GM19397 (cell line): ENCODE measurements at regions not wholly inside any gene's neighbourhood (a gene's known extent, or its start where the extent isn't known, plus 50 kb on each side); places are given as distances from the start of the nearest gene placed in this dataset.
A peak's percentile ranks its signal among the peaks of the same experiment; 100 is the strongest.

ENCODE experiments used
- ATAC-seq: cut with Tn5 transposase; IDR thresholded peaks from one replicate; pipeline ENCODE4 v1.9.1; 2021; ENCODE audit warnings: mild to moderate bottlenecking, moderate library complexity; ENCODE audit not compliant: unreplicated experiment

DNA sequence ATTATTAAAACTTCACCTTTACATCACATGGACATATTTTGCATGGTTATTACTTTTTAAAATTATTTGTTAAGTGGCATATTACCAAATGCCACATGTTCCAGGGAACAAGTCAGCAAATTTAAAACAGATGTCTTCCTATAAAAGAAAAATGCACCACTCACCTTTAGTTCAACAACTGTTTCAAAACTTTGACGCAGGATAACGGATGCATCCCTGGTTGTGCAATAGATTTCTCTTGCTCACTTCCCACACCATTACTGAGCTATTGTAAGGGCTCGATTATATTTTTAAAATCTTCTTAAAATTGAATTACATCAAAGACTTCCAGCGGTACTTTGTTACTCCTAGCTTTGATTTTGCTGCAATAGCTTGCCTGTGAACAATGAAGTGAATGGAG, 93.0 kb upstream of the ARHGAP24 start:
- ATAC-seq = no peak

GRCh38 chr4:85391071-85391470, 83.9 kb upstream of the ARHGAP24 start:
- no peak for ATAC-seq

- ATAC-seq = peak; percentile 69
Measured at GRCh38 chr4:85391589-85392410, 83.2 kb upstream of the ARHGAP24 start.

GRCh38 chr4:85393201-85393600, 81.7 kb upstream of the ARHGAP24 start:
- ATAC-seq = peak; percentile 44

DNA sequence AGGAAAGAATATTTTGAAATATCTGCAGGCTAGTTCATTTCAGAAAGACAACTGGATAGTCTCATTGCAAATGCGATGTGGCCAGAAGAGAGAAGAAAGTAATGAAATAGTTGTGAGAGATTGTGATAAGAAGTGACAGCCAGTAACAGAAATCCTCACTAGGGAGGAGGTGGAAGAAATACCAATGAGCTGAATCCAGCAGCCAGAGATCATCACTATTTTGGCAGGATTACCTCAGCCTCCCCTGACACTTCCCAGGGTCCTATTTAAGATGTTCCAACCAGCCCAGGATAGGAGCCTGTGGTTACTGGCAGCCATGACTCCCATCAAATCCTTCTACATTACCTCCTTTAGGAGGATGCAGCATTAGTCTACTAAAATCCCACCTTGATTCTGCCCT, 76.7 kb upstream of the ARHGAP24 start:
- no peak for ATAC-seq

- no peak for ATAC-seq
Measured at GRCh38 chr4:85399270-85399669, 75.7 kb upstream of the ARHGAP24 start.

DNA sequence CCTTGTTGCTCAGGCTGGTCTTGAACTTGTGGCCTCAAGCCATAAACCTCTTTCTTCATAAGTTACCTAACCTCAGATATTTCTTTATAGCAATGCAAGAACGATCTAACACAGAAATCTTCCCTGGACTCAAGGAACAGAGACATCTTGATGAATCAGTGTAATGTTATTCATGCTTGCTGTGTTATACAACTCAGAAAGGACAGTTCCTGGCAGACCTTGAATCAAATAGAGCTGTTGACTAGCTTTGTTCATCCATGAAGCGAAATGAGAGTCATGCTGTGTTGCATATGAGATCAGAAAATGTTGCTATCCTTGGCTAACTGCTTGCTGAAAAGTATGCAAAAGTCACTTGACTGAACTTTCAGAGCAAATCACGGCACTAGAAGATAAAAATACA, 72.6 kb upstream of the ARHGAP24 start:
- no peak for ATAC-seq

DNA sequence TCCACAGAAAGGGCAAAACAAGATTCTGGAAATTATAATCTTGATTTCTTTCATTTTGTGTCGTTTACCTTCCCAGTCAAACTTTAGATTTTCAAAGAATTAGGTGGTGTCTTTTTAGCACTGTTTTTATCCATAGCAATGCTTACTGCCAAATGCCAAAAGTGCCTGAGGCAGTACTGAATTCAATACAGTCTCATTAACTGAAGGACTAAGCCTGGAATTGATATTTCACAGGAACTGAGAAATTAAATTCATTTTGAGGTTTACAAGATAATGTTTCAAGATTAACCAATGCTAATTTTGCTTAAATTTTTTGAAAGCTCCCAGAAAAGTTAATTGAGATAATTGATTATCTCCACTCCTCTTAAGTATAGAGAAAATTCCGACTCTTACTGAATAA, 68.8 kb upstream of the ARHGAP24 start:
- ATAC-seq = no peak

DNA sequence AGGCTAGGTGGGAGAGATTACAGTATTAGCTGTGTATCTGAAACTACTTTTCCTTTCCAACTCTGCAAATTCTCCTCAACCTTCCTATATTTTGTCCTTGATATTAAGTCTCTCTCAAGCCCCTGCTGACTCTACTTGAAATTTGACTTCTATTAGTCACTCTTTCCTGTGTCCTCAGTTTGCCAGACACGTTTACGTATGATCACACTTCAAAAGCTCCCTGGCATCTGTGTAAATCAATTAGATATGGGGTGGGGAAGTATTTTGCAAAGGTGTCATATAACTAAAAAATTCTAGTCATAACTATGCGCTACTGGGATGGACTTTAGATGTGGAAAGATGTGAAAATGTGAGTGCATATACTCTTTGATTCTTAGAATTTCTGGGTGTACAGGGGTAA, 67.4 kb upstream of the ARHGAP24 start:
- no peak for ATAC-seq

DNA sequence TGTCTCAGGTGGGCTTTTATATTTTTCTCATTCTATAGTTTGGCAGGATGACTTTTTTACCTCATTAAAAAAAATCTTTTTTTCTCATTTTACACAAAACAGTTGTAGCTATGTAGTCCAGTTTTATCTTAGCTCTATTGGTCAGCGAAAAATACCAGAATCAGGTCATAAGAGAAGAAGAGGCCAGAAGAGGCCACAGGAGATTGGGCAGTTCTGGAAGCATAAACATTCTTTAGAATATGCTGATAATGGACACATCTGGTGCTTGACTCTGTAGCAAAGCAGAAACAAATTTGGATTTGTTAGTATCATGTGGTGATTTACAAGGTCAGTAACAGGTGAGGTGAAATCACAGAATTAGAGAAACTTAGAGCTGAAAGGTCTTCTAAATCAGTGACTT, 66.6 kb upstream of the ARHGAP24 start:
- ATAC-seq = no peak

GRCh38 chr4:85409251-85409650, 65.7 kb upstream of the ARHGAP24 start:
- no peak for ATAC-seq

- ATAC-seq = no peak
Measured at GRCh38 chr4:85411386-85411785, 63.6 kb upstream of the ARHGAP24 start.

DNA sequence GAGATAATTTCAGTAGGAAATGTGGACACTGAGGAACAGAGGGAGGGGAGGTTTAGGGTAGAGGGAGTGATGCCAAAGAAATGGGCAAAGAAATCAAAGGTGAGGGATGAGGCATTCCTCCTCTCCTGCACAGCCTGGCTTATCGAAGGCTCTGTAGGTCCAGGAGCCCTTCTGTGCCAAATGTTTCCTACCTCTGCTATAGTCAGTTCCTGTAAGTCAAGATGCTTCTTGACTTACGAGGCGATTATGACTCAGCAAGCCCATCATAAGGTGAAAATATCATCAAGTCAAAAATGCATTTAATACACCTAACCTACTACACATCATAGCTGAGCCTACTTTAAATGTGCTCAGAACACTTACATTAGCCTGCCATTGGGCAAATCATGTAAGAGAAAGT, 60.0 kb upstream of the ARHGAP24 start:
- ATAC-seq = no peak

- ATAC-seq = no peak
Measured at GRCh38 chr4:85416094-85416493, 58.9 kb upstream of the ARHGAP24 start.

- ATAC-seq = no peak
Measured at GRCh38 chr4:85419103-85419502, 55.8 kb upstream of the ARHGAP24 start.

DNA sequence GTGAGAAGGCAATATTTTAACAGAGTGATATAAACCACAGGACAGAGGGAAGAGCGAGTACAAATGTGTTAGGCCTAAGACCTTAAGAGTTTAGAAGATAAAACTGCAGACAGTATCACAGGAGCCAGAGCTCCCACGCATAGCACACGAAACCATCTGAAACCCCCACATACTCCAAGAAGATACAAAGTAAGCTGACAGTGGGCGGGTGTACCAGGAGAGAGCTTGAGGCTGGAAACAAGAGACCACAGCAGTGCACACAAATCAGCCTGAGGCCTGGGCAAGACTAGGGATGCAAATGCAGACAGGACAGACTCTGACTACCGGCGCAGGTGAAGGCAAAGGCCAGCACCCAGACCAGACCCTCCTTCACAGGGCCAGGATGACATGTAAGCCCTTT, 54.1 kb upstream of the ARHGAP24 start:
- ATAC-seq = no peak

DNA sequence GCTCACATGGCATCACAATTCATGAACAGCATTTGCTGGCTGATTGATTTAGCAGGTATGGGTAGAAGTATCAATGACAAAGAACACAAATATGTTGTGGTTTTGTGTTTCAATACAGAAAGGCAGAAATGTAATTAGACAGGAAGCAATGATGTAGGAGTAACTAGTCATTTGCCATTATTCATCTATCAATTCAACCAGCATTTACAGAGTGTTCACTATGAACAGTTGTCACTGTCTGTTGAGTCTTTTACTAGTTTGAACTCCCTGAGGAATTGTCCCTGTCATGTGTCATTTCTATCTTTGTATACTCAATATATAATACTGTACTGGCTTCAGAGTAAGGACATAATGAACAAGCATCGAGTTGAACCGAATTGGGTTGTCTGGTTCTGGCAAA, 51.5 kb upstream of the ARHGAP24 start:
- no peak for ATAC-seq
